HG03354 (cell line): ENCODE measurements at regions not wholly inside any gene's neighbourhood (a gene's known extent, or its start where the extent isn't known, plus 50 kb on each side); places are given as distances from the start of the nearest gene placed in this dataset.
A peak's percentile ranks its signal among the peaks of the same experiment; 100 is the strongest.
"Not testable (repeated sequence)": the region's sequence is repeated elsewhere in the genome, so short reads cannot be mapped to it uniquely, and the experiment has no call there.

ENCODE experiments used
- ATAC-seq: cut with Tn5 transposase; IDR thresholded peaks from one replicate; pipeline ENCODE4 v1.9.1; 2021; ENCODE audit warnings: mild to moderate bottlenecking; ENCODE audit not compliant: unreplicated experiment, poor library complexity, severe bottlenecking

- ATAC-seq = not testable (repeated sequence)
These were observed 51.1 kb downstream of the NBPF8 start for GRCh38 chr1:120465900-120466299.

DNA sequence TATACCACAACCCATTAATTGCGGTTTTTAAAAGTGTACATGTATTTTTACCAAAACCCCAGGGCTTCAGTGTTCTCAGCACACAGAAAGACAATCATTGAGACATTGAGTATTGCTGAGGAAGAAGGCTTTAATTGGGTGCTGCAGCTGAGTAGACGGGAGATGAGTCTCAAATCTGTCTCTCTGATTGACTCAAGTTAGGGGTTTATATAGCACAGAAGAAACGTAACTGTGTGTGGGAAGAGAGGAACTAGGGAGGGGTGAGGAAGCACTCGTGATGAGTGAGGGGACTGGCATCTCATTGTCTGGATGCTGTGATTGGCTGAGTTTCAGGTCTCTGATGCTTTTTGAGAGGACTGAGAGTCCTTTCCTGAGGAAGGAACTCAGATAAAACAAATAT, 62.8 kb downstream of the NBPF8 start:
- not testable (repeated sequence) for ATAC-seq

GRCh38 chr1:120478400-120478799, 63.6 kb downstream of the NBPF8 start:
- not testable (repeated sequence) for ATAC-seq

GRCh38 chr1:120487542-120487941, 72.7 kb downstream of the NBPF8 start:
- ATAC-seq = not testable (repeated sequence)

GRCh38 chr1:120489217-120489616, 74.4 kb downstream of the NBPF8 start:
- not testable (repeated sequence) for ATAC-seq

- not testable (repeated sequence) for ATAC-seq
These were observed 82.3 kb downstream of the NBPF8 start for GRCh38 chr1:120497145-120497544.

GRCh38 chr1:120503284-120503683, 88.4 kb downstream of the NBPF8 start:
- not testable (repeated sequence) for ATAC-seq

DNA sequence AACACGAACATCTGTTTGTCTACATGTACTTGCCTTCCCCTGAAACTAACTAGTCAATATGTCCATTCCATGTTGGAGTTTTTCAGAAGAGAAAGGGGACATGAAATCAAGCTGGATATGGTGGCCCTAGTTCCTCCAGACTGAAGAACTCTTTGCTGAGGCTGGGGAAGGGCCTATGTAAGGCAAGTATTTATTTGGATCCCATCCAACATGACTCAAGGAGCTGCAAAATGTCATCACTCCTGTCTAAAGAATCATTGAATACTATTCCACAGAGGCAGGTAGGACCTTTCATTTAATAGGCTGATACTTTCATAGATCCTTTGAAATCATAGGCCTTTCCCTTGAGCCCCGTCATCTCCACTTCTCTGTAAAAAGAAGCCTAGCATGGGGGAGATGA, 91.5 kb downstream of the NBPF8 start:
- not testable (repeated sequence) for ATAC-seq

- ATAC-seq = not testable (repeated sequence)
These were observed 93.5 kb downstream of the NBPF8 start for GRCh38 chr1:120508351-120508750.

DNA sequence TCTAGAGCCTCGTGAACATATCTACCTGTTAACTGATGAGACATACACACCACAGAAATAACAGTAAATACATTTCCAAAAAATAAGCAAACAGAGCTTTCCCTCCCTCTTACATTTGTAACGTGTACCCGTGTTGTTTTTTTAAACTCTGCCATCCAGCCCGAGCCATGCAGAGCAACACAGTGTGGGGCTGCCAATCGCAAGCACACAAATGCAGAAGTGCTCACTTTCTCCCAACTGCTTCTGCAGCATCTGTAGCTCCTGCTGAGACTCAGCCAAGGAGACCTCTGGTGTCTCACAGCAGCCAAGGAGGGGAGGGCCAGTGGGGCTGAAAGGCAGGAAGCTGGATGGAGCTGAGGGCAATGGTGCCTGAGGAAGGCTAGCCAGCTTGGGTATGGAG, 94.4 kb downstream of the NBPF8 start:
- ATAC-seq = not testable (repeated sequence)

DNA sequence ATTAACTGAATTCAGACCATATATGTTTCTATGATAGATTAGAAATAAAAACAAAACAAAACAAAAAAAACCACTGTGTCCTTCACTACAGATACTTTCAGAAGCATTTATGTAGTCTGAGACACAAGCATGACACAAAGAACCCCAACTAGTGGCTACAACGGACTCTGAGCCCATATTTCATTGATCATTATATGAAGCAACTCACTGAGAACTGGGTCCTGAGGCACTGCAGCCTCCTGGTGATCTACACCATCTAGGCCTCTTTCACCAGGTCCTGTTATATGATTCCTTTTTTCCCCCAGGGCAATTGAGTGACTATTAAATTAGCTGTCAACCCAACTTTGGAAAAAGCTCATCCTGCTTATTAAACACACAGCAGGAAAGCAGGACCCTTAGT, 98.3 kb downstream of the NBPF8 start:
- not testable (repeated sequence) for ATAC-seq

DNA sequence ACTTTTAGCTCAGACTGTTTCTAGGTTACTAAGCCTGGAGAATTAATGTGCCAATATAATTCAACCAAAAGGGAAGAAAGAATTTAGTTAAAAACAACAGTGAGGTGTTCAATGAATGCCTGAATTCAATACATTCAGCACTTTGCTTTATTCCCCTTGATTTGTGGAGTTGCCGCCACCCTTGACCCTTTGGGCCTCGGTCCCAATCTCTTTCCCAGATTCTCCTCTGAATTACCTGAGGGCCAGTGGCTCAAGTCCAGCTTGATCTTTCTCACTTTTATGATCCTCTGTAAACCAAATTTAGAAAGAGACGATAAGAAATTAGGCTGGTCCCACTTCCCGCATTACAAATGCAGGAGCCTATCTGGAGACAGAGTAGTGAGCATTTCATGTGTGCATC, 98.7 kb downstream of the NBPF8 start:
- not testable (repeated sequence) for ATAC-seq

- not testable (repeated sequence) for ATAC-seq
These were observed 104.4 kb downstream of the NBPF8 start for GRCh38 chr1:120519196-120519595.

DNA sequence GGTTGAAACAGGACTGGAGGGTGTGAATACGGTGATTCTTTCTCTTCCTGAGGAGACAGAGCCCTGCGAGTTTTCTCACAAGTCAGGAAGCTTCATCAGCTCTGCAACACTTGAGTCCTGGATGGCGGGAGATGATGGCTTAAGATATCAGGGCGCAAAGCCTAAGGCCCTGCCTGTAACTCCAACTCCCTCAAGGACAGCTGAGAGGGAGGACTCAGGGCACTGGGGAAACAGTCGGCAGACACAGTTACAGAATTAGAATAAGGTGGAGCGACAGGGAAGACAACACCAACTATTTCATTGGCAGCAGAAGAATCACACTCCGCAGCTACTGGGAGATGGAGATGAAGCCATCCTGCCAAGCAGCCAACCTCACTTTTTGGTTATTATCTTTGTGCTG, 109.6 kb downstream of the NBPF8 start:
- ATAC-seq = not testable (repeated sequence)

DNA sequence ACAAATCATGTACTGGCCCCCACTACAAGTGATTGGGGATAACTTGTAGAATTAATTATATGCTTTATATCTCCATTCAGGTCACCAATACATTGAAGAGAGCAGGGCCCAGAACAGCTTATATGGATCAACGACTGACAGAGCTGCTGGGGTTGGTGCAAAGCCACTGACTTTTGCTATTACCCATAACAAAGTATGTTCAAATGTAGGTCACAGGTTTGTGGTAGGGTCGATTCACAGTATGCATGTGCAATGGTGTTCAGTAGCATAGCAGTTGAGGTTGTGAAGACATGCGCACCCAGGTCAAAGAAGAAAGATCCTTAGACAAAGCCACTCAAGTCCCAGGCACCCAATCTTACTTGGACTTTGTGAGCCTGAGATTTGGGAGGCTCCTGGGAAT, 110.6 kb downstream of the NBPF8 start:
- ATAC-seq = not testable (repeated sequence)

GRCh38 chr1:120529475-120530089, 114.7 kb downstream of the NBPF8 start:
- ATAC-seq = not testable (repeated sequence)

DNA sequence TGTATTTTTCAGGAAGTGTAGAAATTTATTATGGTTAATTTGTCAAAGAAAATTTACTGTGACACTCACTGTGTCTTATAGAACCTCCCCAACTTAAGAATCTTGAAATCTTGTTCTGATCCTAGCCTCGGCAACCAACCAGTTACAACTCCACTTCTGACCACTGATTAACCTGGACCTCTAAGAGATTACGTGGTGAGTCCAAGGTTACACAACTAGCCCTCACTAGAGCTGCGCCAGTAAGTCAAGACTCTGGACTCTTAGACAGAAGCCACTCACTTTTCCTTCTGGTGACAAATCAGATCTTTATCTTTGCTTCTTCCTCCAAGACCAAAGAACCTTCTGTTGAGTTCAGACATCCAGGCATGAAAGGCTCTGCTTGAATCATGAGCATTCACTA, 116.6 kb downstream of the NBPF8 start:
- ATAC-seq = not testable (repeated sequence)

GRCh38 chr1:120534361-120535047, 119.7 kb downstream of the NBPF8 start:
- peak; percentile 82 for ATAC-seq

DNA sequence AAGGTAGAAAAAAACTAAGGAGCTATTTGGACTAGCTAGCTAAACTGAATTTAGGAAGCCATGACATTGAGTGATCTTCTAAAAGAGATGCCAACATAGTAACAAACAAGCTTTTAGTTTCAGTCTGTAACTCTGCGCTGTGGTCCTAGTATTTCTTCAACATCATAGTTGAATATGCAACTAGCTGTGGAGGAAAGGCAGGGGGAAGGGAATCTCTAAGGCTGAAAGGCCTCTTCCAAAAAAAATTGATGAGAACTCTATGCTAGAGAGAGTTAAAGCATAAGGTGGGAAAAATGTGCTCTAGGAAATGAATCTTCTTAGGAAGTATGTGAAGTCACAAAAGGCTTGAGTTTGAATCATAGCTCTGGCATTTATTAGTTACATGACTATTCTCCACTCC, 120.2 kb downstream of the NBPF8 start:
- ATAC-seq = peak; percentile 84

DNA sequence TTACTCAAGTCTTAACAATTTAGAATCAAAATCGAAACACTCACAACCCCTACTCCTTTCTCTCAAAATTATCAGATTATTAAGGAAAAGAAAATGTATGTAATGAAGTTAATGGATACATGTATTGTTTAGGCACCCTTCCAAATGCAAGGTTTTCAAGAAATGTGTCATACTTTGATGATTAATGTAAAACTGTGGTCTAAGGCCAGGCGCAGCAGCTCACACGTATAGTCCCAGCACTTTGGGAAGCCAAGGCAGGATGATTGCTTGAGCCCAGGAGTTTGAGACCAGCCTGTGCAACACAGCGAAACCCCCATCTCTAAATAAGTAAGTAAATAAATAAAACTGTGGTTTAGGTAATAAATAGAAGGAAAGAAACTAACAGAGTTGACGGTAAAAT, 126.6 kb downstream of the NBPF8 start:
- ATAC-seq = not testable (repeated sequence)

DNA sequence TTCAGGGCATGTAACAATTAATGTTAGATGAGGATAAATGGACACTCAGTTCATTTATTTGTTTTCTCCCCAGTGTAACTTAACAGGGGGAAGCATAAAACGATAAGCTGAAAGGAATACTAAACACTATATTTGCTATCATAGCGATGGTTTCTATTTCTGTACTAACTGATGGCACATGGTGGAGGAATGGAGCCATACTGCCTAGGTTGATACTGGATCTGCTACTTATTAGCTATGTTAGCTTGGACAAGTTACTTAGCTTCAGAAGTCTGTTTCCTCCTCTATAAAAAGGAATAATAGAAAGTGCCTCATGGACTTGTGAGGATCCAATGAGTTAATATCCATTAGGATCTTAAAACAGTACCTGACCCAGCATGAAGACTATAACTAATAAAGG, 127.5 kb downstream of the NBPF8 start:
- ATAC-seq = not testable (repeated sequence)
